ENCODE measurements at regions not wholly inside any gene's neighbourhood (a gene's known extent, or its start where the extent isn't known, plus 50 kb on each side); places are given as distances from the start of the nearest gene placed in this dataset.

DNA sequence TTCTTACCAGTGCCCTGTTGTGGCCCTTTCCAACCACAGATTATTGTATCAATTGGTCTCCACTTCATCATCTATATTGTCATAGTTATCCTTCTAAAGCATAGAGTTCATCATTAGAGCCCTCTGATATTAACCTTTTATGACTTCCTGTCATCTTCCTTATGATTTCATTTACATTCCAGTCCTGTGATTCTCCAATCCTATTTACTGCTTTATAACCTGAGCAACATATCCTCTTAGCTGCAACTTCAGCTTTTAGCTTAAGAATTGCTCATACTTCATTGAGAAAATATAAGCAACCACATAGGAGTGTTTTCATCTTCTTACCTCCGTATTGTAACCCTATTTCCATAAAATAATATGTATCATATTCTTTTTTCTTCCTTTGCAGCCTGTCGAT is 252.6 kb upstream of the CENPE start:
- WGBS (ENCODE audit: insufficient coverage): no CpG with 5 or more reads among the region's 2 CpGs
- POLR2A ChIA-PET: no interaction called here

DNA sequence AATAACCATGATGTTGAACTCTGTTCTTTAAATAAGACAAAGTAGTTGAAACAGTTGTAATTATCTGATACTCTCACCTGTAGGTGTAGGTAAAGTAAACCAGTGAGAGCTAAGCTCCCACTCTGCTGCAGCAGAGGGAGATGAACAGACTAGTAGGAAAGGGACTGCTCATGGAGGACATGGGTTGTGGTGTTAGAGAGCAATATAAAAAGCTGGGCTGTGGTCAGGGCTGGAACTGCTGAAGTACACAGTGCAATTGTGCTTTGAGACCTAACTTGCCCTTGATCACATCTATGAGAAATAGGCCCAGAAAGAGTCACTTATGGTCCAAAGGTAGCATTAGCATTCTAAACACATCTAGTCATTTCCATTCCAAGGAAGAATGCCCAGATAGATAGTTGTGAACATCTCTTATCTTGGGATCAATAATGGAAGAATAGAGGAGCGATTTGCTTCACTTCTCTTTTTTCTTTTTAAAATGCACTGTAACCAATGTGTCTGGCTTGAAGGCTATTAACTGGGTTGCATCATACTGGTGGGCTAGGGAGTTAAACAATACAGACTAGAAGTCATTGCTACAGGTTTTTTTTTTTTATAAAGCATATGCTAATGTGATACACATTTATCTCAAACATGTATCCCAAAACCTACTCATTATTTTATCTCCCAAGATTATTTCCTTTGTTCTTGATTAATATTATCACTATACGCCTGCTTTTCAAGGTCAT is 251.3 kb upstream of the CENPE start:
- H3K27me3 Mint-ChIP-seq: no peaks in the 10 kb centered on the region
- Histone ChIP-seq H3K27me3 (replicated peaks in 1 of 2; ENCODE audit: control insufficient read depth in 2 of 2, extremely low read depth in 1 of 2, insufficient read depth in 2 of 2, low read length in 1 of 2) (no peaks in the 10 kb centered on the region), H3K27ac (ENCODE audit: low read length) (no peak overlapping the region), H3K4me3 (ENCODE audit: control insufficient read depth in 1 of 2, extremely low read depth in 1 of 2, low read length in 1 of 2) (no peak overlapping the region), H3K36me3 (ENCODE audit: control insufficient read depth in 2 of 2, extremely low read depth in 1 of 2, insufficient read depth in 1 of 2, low read length in 1 of 2) (no peaks in the 10 kb centered on the region), H3K4me1 (ENCODE audit: control insufficient read depth in 1 of 2, extremely low read depth in 1 of 2, insufficient read depth in 2 of 2, low read length in 2 of 2) (no peaks in the 10 kb centered on the region), H3K9me3 (no peaks in the 10 kb centered on the region)
- no peaks in the 10 kb centered on the region for H3K36me3 Mint-ChIP-seq
- H3K4me1 Mint-ChIP-seq: no peaks in the 10 kb centered on the region
- no CpG with 5 or more reads among the region's 2 CpGs for WGBS (ENCODE audit: insufficient coverage)
- no peak overlapping the region for H3K4me3 Mint-ChIP-seq
- H3K9me3 Mint-ChIP-seq: no peaks in the 10 kb centered on the region
- ATAC-seq (replicated peaks in 1 of 4) (no peak), DNase-seq (no peak)
- POLR2A ChIA-PET: no interaction called here
- CTCF ChIA-PET: no interaction called here
- no peak overlapping the region for H3K27ac Mint-ChIP-seq

More for the DNA sequence above, 252.6 kb upstream of the CENPE start:
- H3K27ac Mint-ChIP-seq: no peak overlapping the region
- H3K4me3 Mint-ChIP-seq: no peak overlapping the region
- no peak for ATAC-seq (replicated peaks in 1 of 4)
- Histone ChIP-seq H3K4me1 (ENCODE audit: control insufficient read depth in 1 of 2, extremely low read depth in 1 of 2, insufficient read depth in 2 of 2, low read length in 2 of 2) (no peaks in the 10 kb centered on the region), H3K9me3 (no peaks in the 10 kb centered on the region), H3K36me3 (ENCODE audit: control insufficient read depth in 2 of 2, extremely low read depth in 1 of 2, insufficient read depth in 1 of 2, low read length in 1 of 2) (no peaks in the 10 kb centered on the region), H3K4me3 (ENCODE audit: control insufficient read depth in 1 of 2, extremely low read depth in 1 of 2, low read length in 1 of 2) (no peak overlapping the region), H3K27ac (ENCODE audit: low read length) (no peak overlapping the region), H3K27me3 (replicated peaks in 1 of 2; ENCODE audit: control insufficient read depth in 2 of 2, extremely low read depth in 1 of 2, insufficient read depth in 2 of 2, low read length in 1 of 2) (no peaks in the 10 kb centered on the region)
- no peaks in the 10 kb centered on the region for H3K4me1 Mint-ChIP-seq
- no peaks in the 10 kb centered on the region for H3K36me3 Mint-ChIP-seq
- CTCF ChIA-PET: no interaction called here
- no peak for DNase-seq
- no peaks in the 10 kb centered on the region for H3K9me3 Mint-ChIP-seq
- no peaks in the 10 kb centered on the region for H3K27me3 Mint-ChIP-seq

DNA sequence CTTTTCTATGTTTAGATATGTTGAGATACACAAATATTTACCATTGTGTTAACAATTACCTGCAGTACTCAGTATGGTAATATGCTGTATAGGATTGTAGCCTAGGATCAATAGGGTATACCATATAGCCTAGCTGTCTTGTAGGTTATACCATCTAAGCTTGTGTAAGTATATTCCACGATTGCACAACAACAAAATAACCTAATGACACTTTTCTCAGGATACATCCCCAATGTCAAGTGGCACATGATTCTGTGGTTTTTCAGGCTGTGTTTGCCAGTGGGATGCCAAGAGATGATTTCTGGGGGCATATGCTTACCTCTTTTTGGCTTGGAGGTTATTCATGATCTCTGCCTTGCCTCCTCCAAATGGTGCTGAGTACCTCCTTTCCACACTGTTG is 247.2 kb upstream of the CENPE start:
- no peak overlapping the region for H3K27ac Mint-ChIP-seq
- Histone ChIP-seq H3K4me3 (ENCODE audit: control insufficient read depth in 1 of 2, extremely low read depth in 1 of 2, low read length in 1 of 2) (no peak overlapping the region), H3K27me3 (replicated peaks in 1 of 2; ENCODE audit: control insufficient read depth in 2 of 2, extremely low read depth in 1 of 2, insufficient read depth in 2 of 2, low read length in 1 of 2) (no peaks in the 10 kb centered on the region), H3K36me3 (ENCODE audit: control insufficient read depth in 2 of 2, extremely low read depth in 1 of 2, insufficient read depth in 1 of 2, low read length in 1 of 2) (no peaks in the 10 kb centered on the region), H3K27ac (ENCODE audit: low read length) (no peak overlapping the region), H3K9me3 (no peaks in the 10 kb centered on the region), H3K4me1 (ENCODE audit: control insufficient read depth in 1 of 2, extremely low read depth in 1 of 2, insufficient read depth in 2 of 2, low read length in 2 of 2) (no peaks in the 10 kb centered on the region)
- H3K27me3 Mint-ChIP-seq: peaks cover 0 to 5% of the 10 kb centered on the region in 2 donors
- DNase-seq (no peak), ATAC-seq (replicated peaks in 1 of 4) (no peak)
- ChIA-PET CTCF (no interaction called here), POLR2A (no interaction called here)
- peaks cover 0 to 4% (median 0%) of the 10 kb centered on the region in 3 donors for H3K9me3 Mint-ChIP-seq
- WGBS (ENCODE audit: insufficient coverage): no CpG with 5 or more reads among the region's 1 CpG
- H3K36me3 Mint-ChIP-seq: no peaks in the 10 kb centered on the region
- no peak overlapping the region for H3K4me3 Mint-ChIP-seq
- H3K4me1 Mint-ChIP-seq: no peaks in the 10 kb centered on the region

DNA sequence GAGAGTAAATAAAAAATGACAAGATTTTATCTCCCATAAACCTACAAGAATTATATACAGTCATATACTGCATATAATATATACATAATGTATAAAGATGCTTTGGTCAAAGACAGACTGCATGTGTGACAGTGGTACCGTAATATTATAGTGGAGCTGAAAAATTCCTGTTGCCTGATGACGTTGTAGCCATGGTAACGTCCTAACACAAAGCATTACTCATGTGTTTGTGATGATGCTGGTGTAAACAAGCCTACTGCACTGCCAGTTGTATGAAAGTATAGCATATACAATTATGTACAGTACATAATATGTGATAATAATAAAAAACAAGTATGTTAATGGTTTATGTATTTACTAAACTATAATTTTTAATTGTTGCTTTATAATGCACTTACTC is 245.2 kb upstream of the CENPE start:
- no peaks in the 10 kb centered on the region for H3K4me1 Mint-ChIP-seq
- H3K4me3 ChIP-seq (ENCODE audit: control insufficient read depth in 1 of 2, extremely low read depth in 1 of 2, low read length in 1 of 2): no peak overlapping the region
- no peaks in the 10 kb centered on the region for H3K36me3 Mint-ChIP-seq
- H3K27me3 ChIP-seq (replicated peaks in 1 of 2; ENCODE audit: control insufficient read depth in 2 of 2, extremely low read depth in 1 of 2, insufficient read depth in 2 of 2, low read length in 1 of 2): no peaks in the 10 kb centered on the region
- no peaks in the 10 kb centered on the region for H3K36me3 ChIP-seq (ENCODE audit: control insufficient read depth in 2 of 2, extremely low read depth in 1 of 2, insufficient read depth in 1 of 2, low read length in 1 of 2)
- ATAC-seq (replicated peaks in 1 of 4): no peak
- DNase-seq: no peak
- WGBS (ENCODE audit: insufficient coverage): no CpG with 5 or more reads among the region's 3 CpGs
- H3K9me3 Mint-ChIP-seq: peaks cover 0 to 4% (median 0%) of the 10 kb centered on the region in 3 donors
- no peak overlapping the region for H3K4me3 Mint-ChIP-seq
- H3K27ac ChIP-seq (ENCODE audit: low read length): no peak overlapping the region
- no peak overlapping the region for H3K27ac Mint-ChIP-seq
- ChIA-PET POLR2A (no interaction called here), CTCF (no interaction called here)
- no peaks in the 10 kb centered on the region for H3K9me3 ChIP-seq
- peaks cover 0 to 5% of the 10 kb centered on the region in 2 donors for H3K27me3 Mint-ChIP-seq
- no peaks in the 10 kb centered on the region for H3K4me1 ChIP-seq (ENCODE audit: control insufficient read depth in 1 of 2, extremely low read depth in 1 of 2, insufficient read depth in 2 of 2, low read length in 2 of 2)

DNA sequence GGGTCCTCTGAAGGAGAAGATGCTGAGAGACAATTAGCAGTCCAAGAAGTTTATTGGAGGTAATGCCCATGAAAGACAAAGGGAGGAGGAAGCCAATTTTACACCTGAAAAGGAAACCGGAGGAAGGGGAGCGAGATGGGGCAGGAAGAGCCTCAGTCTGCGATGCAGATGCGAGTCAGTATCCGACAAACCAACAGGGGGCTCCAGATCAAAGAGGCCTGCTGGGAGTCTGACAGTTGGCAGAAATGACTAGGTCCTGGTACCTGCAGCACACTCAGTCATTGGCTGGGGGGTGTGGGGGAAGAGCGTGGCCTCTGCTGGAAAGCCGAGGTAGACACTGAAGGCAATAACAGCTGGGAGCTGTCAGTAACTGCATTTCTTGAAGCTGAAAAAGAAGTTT is 231.1 kb upstream of the CENPE start:
- ChIA-PET POLR2A (no interaction called here), CTCF (no interaction called here)
- Mint-ChIP-seq H3K27me3 (no peaks in the 10 kb centered on the region), H3K4me1 (no peaks in the 10 kb centered on the region), H3K27ac (no peak overlapping the region), H3K9me3 (peaks cover 0 to 4% (median 3%) of the 10 kb centered on the region in 3 donors), H3K36me3 (no peaks in the 10 kb centered on the region), H3K4me3 (no peak overlapping the region)
- Histone ChIP-seq H3K9me3 (no peaks in the 10 kb centered on the region), H3K36me3 (ENCODE audit: control insufficient read depth in 2 of 2, extremely low read depth in 1 of 2, insufficient read depth in 1 of 2, low read length in 1 of 2) (no peaks in the 10 kb centered on the region), H3K4me3 (ENCODE audit: control insufficient read depth in 1 of 2, extremely low read depth in 1 of 2, low read length in 1 of 2) (no peak overlapping the region), H3K27me3 (replicated peaks in 1 of 2; ENCODE audit: control insufficient read depth in 2 of 2, extremely low read depth in 1 of 2, insufficient read depth in 2 of 2, low read length in 1 of 2) (peaks cover 0 to 3% of the 10 kb centered on the region in 2 experiments), H3K4me1 (ENCODE audit: control insufficient read depth in 1 of 2, extremely low read depth in 1 of 2, insufficient read depth in 2 of 2, low read length in 2 of 2) (no peaks in the 10 kb centered on the region), H3K27ac (ENCODE audit: low read length) (no peak overlapping the region)
- WGBS (ENCODE audit: insufficient coverage): 26% methylated on average over 6 of the region's 7 CpGs
- ATAC-seq (replicated peaks in 1 of 4) (no peak), DNase-seq (no peak)

DNA sequence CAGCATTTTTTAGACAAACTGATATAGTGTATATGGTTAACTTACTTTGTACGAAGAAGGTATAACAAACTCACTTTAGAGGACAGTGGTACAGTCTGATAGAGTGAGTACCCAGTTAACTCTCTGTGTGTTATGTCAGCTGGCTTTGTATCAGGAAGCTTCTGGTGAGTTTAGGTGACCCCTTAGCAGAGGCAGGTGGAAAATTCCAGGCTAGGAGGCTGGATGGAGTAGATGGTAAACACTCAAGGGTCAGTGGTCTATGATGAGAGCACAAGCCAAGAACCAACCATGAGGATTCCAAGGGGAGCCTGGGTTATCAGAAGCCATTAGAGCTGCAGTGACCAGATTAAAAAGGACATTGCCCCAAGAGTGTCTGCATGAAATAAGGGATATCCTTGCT is 227.3 kb upstream of the CENPE start:
- H3K9me3 ChIP-seq: no peaks in the 10 kb centered on the region
- H3K36me3 ChIP-seq (ENCODE audit: control insufficient read depth in 2 of 2, extremely low read depth in 1 of 2, insufficient read depth in 1 of 2, low read length in 1 of 2): no peaks in the 10 kb centered on the region
- Mint-ChIP-seq H3K4me3 (no peak overlapping the region), H3K4me1 (no peaks in the 10 kb centered on the region), H3K36me3 (no peaks in the 10 kb centered on the region), H3K27me3 (no peaks in the 10 kb centered on the region), H3K9me3 (peaks cover 0 to 4% (median 3%) of the 10 kb centered on the region in 3 donors), H3K27ac (no peak overlapping the region)
- CTCF ChIA-PET: no interaction called here
- H3K27ac ChIP-seq (ENCODE audit: low read length): no peak overlapping the region
- no peak overlapping the region for H3K4me3 ChIP-seq (ENCODE audit: control insufficient read depth in 1 of 2, extremely low read depth in 1 of 2, low read length in 1 of 2)
- ATAC-seq (replicated peaks in 1 of 4): no peak
- POLR2A ChIA-PET: no interaction called here
- H3K27me3 ChIP-seq (replicated peaks in 1 of 2; ENCODE audit: control insufficient read depth in 2 of 2, extremely low read depth in 1 of 2, insufficient read depth in 2 of 2, low read length in 1 of 2): peaks cover 0 to 3% of the 10 kb centered on the region in 2 experiments
- WGBS (ENCODE audit: insufficient coverage): no CpG with 5 or more reads among the region's 1 CpG
- no peak for DNase-seq
- H3K4me1 ChIP-seq (ENCODE audit: control insufficient read depth in 1 of 2, extremely low read depth in 1 of 2, insufficient read depth in 2 of 2, low read length in 2 of 2): no peaks in the 10 kb centered on the region

DNA sequence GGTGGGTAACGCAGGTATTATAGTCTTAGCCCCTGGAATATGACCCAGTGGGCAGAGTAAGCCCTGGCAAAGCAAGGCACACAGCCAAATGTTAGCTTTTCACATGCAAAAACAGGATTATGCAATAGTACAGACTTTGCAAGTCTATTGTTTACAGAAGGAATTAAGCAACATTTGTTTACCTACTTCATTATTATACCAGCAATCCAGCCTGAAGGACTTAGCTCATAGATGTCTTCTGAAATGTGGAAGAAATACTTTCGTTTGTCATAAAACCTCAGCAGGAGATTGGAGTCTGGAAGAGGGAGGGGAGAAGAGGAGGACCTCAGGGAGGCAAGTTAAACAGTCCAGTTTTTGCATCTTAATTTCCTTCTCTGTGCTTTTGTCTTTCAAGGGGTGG is 226.7 kb upstream of the CENPE start:
- no peaks in the 10 kb centered on the region for H3K9me3 ChIP-seq
- 50% methylated on average over 1 of the region's 2 CpGs for WGBS (ENCODE audit: insufficient coverage)
- Mint-ChIP-seq H3K27ac (no peak overlapping the region), H3K4me3 (no peak overlapping the region), H3K4me1 (no peaks in the 10 kb centered on the region), H3K27me3 (no peaks in the 10 kb centered on the region), H3K9me3 (peaks cover 0 to 4% (median 2%) of the 10 kb centered on the region in 3 donors), H3K36me3 (no peaks in the 10 kb centered on the region)
- ChIA-PET POLR2A (no interaction called here), CTCF (no interaction called here)
- no peaks in the 10 kb centered on the region for H3K36me3 ChIP-seq (ENCODE audit: control insufficient read depth in 2 of 2, extremely low read depth in 1 of 2, insufficient read depth in 1 of 2, low read length in 1 of 2)
- no peak overlapping the region for H3K27ac ChIP-seq (ENCODE audit: low read length)
- DNase-seq: no peak
- peaks cover 0 to 3% of the 10 kb centered on the region in 2 experiments for H3K27me3 ChIP-seq (replicated peaks in 1 of 2; ENCODE audit: control insufficient read depth in 2 of 2, extremely low read depth in 1 of 2, insufficient read depth in 2 of 2, low read length in 1 of 2)
- H3K4me3 ChIP-seq (ENCODE audit: control insufficient read depth in 1 of 2, extremely low read depth in 1 of 2, low read length in 1 of 2): no peak overlapping the region
- no peak for ATAC-seq (replicated peaks in 1 of 4)
- no peaks in the 10 kb centered on the region for H3K4me1 ChIP-seq (ENCODE audit: control insufficient read depth in 1 of 2, extremely low read depth in 1 of 2, insufficient read depth in 2 of 2, low read length in 2 of 2)

All from T-cell (primary cell).